Inferior parietal cortex (tissue), 1 donor: ENCODE measurements at regions not wholly inside any gene's neighbourhood (a gene's known extent, or its start where the extent isn't known, plus 50 kb on each side); places are given as distances from the start of the nearest gene placed in this dataset.
A peak's percentile ranks its signal among the peaks of the same experiment; 100 is the strongest.
"Not testable (repeated sequence)": the region's sequence is repeated elsewhere in the genome, so short reads cannot be mapped to it uniquely, and the experiment has no call there.

ENCODE experiments used
- DNase-seq: peaks from one replicate; pipeline ENCODE4 v3.0.0-alpha.2; 2016; ENCODE audit errors: extremely low spot score

DNA sequence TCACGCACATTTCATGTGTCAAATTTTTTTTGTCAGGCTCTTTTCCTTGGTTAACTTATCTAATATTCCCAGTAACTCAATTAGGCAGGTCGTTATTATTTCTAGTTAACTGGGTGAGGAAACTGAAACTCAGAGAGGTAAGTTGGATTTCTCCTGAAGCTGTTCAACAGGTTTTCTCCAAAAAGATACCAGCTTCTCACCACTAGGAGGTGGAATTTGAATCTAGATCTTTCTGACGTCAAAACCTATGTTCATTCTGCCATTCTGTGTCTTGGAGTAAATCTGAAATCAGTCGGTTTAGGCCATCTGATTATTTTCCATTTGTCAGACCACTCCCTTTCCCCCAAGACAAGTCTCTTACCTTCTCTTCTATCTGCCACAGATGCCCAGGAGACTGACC, 572.9 kb downstream of the ACTL7B start:
- DNase-seq: no peak

DNA sequence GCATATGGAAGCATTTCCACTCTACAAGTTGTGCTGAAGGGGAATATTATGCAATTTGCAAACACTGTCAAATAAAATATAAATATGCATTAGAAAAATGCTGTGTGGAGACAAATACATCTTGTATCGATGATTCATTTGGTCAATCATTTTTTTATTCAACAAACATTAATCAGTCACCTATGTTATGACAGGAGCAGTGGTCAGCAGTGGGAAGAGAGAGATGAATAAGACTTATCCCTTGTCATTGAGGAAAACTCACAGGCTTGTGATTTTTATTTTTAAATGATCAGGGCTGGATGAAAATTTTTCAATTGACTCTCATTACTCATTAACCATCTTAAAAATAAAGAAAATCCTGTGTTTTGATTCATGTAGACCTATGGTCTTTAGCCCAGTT, 574.1 kb downstream of the ACTL7B start:
- no peak for DNase-seq

DNA sequence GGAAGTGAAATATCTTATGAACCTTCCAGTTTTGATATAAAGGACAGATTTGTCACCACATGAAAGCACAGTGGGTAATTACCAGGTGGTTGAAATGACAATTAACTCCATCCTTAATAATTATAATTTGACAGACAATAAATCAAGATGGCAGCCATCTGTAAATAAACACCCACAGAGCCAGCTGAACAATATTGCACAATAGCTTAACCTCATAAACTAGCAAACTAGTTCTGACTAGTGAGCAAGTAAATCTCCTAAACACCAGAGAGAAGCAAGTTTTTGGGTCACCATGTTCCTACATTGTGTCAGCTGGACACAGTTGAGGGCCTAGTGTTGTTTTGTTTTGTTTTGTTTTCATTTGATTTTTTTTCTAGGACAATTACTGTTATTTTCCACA, 577.4 kb downstream of the ACTL7B start:
- DNase-seq: no peak

DNA sequence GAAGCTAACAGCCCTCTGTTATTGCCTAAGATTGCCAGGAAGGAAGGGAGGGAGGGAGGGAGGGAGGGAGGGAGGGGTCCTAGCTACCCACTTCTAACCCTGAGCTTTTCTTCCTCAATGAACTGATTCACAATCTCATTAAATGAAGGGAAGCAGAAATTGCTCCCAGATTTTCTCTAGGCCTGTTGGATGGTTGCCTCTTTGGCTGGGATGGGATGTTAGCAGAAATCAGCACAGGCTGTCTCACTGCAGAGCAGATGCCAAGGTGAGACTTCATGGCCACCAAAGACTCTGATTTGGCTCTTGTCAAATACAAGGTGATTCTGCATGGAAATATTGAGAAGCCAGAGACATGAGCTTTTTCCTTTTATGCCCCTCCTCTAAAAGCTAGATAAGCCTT, 578.6 kb downstream of the ACTL7B start:
- no peak for DNase-seq

DNA sequence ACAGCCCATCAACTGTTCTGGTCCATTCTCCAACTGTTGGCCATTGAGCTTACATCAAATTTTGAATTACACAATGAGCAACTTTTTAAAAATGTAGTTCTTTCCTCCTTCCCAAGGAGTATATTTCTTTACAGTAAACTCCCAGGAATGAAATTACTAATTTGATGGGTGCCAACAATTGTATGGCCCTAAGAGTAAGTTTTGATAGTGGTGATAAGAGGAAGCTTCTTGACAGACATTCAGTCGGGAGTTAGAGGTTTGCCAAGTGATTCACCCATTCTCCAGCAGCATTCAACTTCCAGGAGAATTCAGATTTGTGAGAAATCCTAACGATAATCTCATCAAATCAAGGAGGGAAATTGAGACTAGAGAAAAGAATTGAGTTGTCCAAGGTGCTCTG, 579.9 kb downstream of the ACTL7B start:
- no peak for DNase-seq

DNA sequence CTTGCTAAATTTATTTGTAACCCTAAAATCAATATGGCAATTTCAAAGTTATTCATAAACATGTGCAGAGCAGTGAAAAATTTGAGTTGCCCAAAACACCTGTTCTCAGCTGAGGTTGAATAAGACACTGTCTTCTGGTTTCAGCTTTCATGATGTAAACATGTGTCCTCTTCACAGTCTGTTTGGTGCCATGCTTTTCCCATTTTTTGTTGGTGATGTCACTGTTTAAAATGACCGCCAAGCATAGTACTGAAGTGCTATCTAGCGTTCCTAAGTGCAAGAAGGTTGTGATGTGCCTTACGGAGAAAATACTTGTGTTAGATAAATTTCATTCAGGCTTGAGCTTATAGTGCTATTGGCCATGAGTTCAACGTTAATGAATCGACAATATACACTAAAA, 580.8 kb downstream of the ACTL7B start:
- DNase-seq: no peak

DNA sequence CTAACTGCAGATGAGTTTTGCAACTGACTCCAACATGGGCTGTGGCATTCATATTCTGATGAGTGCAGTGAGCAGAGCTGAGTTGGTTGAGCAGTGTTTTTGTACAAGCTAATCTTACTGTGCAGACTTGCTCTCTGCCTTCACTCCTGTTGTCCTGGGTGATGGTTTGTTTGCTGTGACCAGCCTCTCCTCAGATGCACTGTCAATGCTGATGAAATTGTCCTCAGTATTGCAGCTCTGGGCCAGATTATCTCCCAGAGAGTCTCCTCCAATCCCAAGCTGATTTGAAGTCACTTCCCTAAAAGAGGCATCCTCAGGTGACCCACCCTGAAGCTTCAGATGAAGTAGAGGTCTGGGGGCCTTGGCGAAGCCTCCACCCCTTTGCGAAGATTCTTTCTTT, 581.8 kb downstream of the ACTL7B start:
- DNase-seq: no peak

DNA sequence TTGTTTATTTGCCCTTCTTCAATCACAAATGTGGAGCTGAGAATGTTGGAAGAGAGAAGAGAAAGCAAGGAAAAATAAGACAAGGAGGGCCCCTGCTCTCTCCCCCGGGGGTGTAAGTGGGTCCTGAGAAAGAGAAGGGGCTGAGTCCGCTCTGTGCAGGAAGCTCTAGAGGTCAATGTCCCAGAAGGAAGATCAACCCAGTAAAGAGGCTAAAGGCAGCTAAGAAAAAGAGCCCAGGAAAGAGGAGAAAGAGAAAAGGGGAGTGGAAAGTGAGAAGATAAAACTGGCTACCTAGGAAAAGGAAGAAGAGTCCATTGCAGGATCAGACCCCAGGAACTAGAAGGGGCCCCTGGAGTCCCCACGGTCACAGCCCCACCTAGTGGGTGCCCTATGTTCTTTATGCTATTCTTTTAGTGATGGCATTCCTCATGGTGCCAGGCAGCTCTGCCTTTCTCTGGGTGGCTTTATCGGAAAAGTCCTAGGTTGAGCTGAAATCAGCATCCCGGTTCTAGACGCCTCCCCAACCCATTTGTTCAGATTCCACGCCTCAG, 583.4 kb downstream of the ACTL7B start:
- peak; percentile 63 for DNase-seq

DNA sequence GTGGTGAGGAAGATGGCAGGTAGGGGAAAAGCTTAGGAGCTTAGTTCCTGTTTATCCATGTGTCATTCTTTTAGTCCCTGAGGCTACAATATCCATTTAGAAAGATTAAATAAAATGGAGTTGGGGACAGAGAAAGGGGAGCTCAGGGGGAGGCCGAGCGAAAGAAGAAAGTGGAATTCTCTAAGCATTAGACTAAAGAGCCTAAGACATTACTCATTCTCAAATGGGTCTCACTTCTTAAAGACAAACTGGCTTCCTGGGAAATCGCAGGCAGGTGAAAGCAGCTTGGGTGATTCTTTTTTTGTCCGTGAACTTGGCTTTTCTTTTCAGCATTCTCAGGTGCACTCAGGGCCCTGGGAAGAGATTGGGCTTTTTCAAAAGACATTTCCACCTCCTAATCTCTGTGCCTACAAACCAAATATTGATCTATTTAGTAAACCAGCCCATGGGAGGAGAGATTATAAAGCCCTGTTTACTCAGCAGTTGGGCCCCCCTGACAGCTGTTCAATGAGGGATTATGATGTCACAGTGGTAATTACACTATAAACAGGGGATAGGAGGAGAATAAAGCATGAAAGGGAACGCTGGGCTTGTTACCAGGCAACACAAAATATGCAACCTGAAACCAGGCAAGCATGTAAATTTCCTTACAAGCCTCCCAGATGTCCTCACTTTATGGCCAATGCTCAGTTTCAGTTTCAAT, 584.0 kb downstream of the ACTL7B start:
- DNase-seq: no peak

DNA sequence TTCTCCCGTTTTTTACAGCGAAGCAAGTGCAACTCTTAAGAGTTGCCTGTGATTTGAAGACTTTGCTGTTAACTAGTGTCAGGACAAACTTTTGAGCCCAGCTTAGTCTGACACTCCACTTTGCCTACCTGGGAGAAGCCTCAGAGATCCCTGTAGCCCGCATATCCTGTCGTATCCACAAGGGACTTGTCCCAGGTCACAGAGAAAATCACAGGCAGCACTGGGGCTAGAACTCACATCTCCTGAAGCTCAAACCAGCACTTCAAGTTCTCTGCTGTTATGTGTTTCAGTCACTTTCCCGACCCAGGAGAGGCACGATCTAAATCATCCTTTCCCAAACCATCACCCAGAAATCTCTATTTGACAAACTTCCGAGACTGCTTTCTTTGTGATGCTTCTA, 584.5 kb downstream of the ACTL7B start:
- no peak for DNase-seq

DNA sequence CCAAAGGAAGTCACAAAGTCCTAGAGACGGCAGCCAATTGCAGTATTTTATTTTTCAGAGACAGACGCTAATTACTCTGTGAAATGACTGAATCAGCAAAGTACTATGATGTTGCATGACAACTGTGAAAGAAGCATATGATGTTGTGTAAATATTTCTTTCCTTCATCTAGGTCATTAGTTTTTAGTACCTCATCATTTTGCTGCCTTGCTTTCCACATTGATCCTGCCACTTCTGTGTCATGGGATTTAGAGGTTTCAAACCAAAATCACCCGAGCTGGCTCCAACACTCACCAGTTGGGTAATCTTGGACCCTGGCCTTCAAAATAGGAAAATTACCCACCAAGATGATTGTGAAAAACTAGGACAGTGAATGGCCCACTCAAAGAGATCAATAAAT, 585.2 kb downstream of the ACTL7B start:
- DNase-seq: no peak

DNA sequence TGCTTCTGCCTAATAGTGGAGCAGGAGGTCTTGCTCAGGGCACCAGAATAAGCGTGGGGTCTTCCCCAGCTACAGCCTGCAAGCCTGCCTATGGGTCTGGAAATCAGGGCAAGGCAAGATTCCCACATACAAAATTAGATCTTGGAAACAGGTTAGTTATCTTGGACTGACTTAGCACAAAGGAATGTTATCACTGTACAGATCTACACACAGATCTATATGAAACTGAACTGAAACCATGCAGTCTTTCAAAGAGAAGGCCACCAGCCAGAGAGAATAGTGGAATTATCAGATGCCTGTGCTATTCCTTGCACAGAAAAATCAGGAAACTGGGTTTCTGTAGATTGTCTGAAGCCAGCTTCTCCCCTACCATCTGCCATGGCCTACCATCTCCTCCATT, 585.7 kb downstream of the ACTL7B start:
- DNase-seq: no peak

DNA sequence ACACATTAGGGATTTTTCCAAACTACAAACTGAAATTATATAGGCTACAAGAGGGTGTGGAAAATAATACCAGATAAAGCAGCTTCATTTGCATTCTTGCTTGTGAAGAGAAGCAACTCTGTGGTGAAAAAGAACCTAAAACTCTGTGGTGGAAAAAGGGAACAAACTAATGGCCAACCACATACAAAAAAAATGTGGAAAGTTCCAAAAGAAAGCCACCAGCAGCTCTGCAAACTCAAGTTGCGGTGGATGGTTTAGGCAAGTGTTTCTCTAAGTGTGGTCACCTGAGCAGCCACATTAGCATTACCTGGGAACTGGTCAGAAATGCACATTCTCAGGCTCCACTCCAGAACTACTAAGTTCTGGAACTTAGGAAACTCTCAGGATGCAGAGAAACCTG, 586.4 kb downstream of the ACTL7B start:
- DNase-seq: no peak

DNA sequence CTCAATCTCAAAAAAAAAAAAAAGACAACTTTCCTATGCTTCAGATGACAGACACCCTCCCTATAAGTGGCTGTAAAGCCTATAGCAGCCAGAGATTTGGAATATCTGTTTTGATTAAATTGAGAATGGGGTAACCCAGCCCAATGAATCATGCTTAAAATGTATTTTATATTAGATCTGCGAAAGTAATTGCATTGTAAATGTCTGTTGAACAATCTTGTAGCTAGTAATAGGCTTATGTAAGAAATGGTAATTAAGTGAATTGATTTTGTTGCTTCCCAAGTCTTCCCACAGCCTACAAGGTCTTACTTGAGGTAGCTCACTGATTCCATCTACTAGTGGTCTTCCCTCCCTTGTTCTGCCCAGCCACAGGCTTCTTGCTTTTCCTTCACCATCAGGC, 590.7 kb downstream of the ACTL7B start:
- no peak for DNase-seq

DNA sequence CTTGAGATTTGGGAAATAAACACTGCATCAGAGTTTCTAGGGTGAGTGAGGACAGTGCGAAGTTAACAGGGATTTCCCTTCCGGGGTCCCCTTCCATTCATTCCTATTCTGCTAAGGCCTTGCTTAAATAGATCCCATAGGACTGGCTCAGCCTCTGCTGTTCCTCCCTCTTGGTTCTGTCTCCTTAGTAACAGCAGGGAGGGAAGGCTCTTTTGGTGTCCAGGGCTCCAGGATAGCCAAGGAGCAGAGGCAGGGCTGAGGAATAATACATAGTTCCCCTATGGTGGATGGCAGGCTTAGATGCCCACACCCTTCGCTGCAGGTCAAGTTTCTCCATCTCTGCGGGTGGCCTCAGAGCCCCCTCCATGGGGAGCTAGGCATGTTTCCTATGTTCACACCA, 591.7 kb downstream of the ACTL7B start:
- DNase-seq: no peak

DNA sequence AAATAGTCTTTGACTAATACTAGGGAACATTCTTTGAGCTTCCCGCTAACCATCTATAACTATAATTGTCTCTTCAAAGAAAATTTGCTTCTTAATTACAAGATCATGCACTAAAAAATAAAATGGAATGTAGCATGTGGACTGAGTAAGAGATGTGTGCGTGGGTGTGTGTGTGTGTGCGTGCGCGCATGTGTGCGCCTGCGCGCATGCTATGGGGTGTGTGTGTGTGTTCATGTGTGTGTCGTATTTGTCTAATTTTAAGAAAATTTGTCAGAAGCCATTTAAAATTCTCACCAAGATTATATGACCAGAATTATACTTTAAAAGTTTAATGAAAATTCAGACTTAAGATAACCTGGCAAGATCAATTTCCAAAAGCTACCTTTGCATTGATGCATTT, 593.0 kb downstream of the ACTL7B start:
- no peak for DNase-seq

DNA sequence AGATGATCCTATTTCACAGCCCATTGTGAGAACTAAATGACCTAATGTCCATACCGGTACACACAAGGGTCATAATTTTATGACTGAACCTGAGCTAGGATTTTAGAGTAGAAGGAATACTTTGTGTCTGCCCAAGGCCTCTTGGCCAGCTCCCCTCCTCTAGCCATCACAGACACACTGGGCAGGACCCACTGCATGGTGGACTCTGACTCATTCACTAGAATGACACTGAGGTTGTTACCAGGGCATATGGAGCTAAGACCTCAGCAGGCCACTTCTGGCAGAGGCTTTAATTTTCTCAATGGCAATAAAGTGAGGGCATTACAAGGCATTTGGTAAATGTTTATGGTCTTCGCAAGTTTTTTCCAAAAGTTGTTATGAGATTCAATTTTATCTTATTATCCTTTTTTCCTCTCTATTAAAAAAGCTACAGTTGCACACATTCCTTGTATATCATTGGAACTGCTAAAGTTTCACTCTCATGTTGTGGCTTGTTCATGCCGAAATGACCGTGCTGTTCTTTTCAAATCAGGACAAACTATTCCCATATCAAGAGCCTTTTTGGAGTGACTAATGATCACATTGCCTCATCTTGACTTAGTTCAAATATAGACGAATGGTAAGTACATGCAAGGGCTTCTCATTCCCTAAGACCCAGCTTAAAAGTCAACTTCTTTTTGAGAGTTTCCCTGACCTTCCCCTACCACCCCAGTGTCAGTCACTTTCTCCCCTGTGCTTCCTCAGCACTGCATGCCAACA, 595.7 kb downstream of the ACTL7B start:
- DNase-seq: no peak

DNA sequence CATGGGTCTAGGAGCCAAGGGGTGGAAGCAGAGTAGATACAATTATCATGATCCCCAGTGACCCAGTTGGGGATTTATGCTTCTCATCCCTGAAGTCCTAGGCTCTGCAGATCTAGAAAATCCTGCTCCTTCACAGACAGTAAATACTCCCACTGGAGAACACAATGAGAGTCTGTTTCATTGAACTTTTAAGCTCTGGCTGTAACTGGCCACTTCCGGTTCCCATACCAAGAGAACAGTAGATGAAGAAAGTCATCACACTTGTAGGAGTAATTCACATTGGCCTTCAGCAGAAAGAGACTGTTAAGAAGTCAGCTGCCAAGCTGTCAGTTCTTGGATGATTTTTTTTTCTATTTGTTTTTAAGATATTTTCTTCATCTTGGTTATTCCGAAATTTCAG, 597.1 kb downstream of the ACTL7B start:
- no peak for DNase-seq

DNA sequence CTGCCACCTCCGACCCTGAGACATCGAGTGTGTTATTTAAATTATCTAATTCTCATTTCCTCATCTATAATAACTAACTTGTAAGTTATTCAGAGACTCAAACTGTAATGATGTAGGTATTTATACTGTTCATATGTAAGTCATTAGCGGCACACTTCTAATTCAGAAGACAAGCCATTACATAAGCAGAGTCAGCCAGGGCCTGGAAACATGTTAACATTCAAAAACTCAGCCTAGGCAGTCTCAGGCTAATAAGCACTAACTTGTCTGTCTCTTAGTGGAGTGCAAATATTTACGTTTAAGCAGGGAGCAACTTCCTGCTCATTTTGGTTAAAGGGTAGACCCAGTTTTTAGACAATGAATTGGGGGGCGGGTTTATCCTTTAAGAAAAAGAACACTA, 598.4 kb downstream of the ACTL7B start:
- DNase-seq: no peak

DNA sequence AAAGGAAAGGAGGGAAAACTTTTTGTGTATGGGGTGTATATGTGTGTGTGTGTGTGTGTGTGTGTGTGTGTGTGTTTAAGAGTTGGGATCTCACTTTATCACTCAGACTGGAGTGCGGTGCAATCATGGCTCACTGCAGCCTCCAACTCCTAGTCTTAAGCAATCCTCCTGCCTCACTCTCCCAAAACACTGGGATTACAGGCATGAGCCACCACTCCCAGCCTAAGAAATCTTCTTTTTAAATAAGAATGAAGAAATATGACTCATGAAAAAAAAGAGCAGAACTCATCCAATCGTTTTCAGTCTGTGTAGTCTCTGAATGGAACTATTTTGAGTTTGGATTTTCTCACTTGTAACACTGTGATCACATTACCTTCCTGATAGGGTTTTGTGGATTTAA, 601.5 kb downstream of the ACTL7B start:
- no peak for DNase-seq

DNA sequence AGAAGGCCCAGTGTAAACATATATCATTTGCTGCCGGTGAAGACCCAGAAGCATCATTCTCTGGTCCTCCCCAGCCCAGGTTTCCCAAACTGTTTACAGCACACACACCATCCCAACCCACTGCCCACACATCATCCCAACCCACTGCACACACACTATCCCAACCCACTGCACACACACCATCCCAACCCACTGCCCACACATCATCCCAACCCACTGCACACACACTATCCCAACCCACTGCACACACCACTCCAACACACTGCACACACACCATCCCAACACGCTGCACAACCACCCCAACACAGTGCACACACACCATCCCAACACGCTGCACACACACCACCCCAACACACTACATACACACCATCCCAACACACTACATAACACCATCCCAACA, 608.4 kb downstream of the ACTL7B start:
- DNase-seq: not testable (repeated sequence)

DNA sequence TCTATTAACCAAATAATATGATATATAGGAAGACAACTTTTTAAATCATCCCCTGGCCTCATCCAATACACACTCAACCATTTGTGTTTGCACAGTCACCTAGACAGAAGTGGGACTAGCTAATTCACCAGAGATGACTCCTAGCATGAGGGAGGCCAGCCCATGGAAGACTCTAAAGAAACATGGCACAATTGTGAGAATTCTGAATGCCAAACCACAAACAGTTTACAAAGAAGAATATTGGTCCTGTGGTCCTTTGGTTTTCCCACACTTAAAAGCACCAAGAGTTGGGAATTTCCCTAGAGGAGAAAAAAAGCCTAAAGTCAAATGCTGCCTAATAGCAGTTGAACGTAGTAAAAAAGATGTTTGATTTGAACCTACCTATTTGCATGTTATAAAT, 609.9 kb downstream of the ACTL7B start:
- no peak for DNase-seq

DNA sequence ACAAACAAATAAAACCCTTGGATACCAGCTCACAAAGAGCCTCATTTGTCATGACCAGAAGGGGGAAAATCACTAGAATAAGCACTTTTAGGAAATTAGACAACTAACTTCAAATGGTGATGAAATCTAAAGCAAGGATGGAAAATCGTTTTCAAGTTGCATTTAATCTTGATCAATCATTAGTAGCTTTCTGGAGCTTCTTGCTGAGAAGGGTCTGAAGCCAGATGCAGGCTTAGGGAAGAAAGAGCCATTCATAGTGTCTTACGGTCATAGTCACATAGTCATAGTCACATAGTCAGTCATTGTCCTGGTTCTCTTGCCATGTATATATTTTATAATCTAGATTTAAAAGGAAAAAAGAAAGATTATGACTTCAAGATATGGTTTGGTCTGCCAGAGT, 610.5 kb downstream of the ACTL7B start:
- DNase-seq: peak; percentile 26
